SJCRH30 (cell line): ENCODE measurements at regions not wholly inside any gene's neighbourhood (a gene's known extent, or its start where the extent isn't known, plus 50 kb on each side); places are given as distances from the start of the nearest gene placed in this dataset.

ENCODE experiments used
- DNase-seq, 2 experiments: peaks; one replicate each; pipeline ENCODE4 v3.0.0-alpha.2; 2015 to 2020
- H3K27ac ChIP-seq: fragments of 250-450 bp; sonication (Bioruptor Pico); 2 replicates; pipeline ENCODE4 v1.5.1; 2020; ENCODE audit warnings: mild to moderate bottlenecking, moderate library complexity
- H3K27me3 ChIP-seq: fragments of 250-450 bp; sonication (Bioruptor Pico); 2 replicates; pipeline ENCODE4 v1.5.1; 2020; ENCODE audit warnings: mild to moderate bottlenecking, moderate library complexity
- H3K36me3 ChIP-seq: fragments of 250-450 bp; sonication (Bioruptor Pico); 2 replicates; pipeline ENCODE4 v1.5.1; 2020; ENCODE audit warnings: mild to moderate bottlenecking, moderate library complexity
- H3K4me1 ChIP-seq: fragments of 250-450 bp; sonication (Bioruptor Pico); 2 replicates; pipeline ENCODE4 v1.5.1; 2020; ENCODE audit warnings: mild to moderate bottlenecking, moderate library complexity
- H3K4me3 ChIP-seq: fragments of 250-450 bp; sonication (Bioruptor Pico); 2 replicates; pipeline ENCODE4 v1.5.1; 2020; ENCODE audit warnings: mild to moderate bottlenecking, moderate library complexity
- H3K9me3 ChIP-seq: fragments of 250-450 bp; sonication (Bioruptor Pico); replicated peaks from 2 replicates; pipeline ENCODE4 v1.5.1; 2020; ENCODE audit warnings: mild to moderate bottlenecking, moderate library complexity

- H3K36me3 ChIP-seq, result no peaks in the 10 kb centered on the region
- peaks cover 9% of the 10 kb centered on the region for H3K4me1 ChIP-seq
- no peaks in the 10 kb centered on the region for H3K27me3 ChIP-seq
- no peaks in the 10 kb centered on the region for H3K9me3 ChIP-seq
- no peak for DNase-seq
- no peak overlapping the region for H3K4me3 ChIP-seq
- no peak overlapping the region for H3K27ac ChIP-seq
Observed at GRCh38 chr5:110049816-110050215, 360.1 kb downstream of the MAN2A1 start.

- Histone ChIP-seq H3K9me3 (no peaks in the 10 kb centered on the region), H3K27me3 (no peaks in the 10 kb centered on the region), H3K4me1 (peaks cover 16% of the 10 kb centered on the region), H3K36me3 (no peaks in the 10 kb centered on the region), H3K27ac (no peak overlapping the region), H3K4me3 (no peak overlapping the region)
- no peak for DNase-seq
Observed at GRCh38 chr5:110050640-110051345, 361.1 kb downstream of the MAN2A1 start.

DNA sequence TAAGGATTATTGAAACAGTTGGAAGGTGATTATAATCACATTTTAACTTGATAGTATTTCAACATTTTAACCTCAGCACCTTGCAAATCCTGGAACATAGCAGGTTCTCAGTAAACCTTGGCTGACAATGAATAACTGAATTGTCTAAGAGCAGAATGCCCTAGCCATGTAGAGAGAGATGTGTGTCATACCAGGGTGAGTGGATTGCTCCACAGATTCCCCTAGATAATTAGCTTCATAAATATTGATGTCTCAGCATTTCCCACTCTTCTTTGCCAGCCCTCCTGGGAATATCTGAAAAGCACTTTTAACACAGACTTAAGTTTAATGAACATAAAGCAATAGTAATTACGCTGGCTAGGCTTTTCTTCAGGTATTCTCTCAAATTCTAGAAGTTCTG is 363.5 kb downstream of the MAN2A1 start:
- Histone ChIP-seq H3K27ac (no peak overlapping the region), H3K36me3 (no peaks in the 10 kb centered on the region), H3K4me1 (peaks cover 16% of the 10 kb centered on the region), H3K27me3 (no peaks in the 10 kb centered on the region), H3K9me3 (no peaks in the 10 kb centered on the region), H3K4me3 (no peak overlapping the region)
- DNase-seq, result no peak

- Histone ChIP-seq H3K36me3 (no peaks in the 10 kb centered on the region), H3K9me3 (no peaks in the 10 kb centered on the region), H3K4me3 (no peak overlapping the region), H3K27me3 (no peaks in the 10 kb centered on the region), H3K4me1 (peaks cover 16% of the 10 kb centered on the region), H3K27ac (no peak overlapping the region)
- no peak for DNase-seq
Observed at GRCh38 chr5:110053824-110054223, 364.1 kb downstream of the MAN2A1 start.

DNA sequence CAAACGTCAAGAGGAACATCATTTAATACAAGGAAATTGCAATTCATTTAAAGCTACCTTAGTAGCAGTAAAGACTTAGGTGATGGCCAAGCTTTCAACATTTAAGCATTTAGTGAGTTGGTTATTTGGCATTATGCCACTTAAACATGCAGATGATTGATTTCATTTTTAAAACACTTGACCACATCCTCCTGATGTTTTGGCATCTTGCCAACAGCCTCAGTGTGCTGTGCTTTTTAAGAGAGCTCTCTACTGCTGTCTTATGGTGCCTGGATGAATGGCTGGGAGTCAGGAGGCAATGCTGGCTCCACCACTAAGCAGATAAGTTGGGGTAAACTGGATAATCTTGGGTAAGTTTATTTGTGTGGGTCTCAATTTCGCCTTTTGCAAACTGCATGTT is 364.5 kb downstream of the MAN2A1 start:
- Histone ChIP-seq H3K9me3 (no peaks in the 10 kb centered on the region), H3K4me1 (peaks cover 16% of the 10 kb centered on the region), H3K36me3 (no peaks in the 10 kb centered on the region), H3K27me3 (no peaks in the 10 kb centered on the region), H3K27ac (no peak overlapping the region), H3K4me3 (no peak overlapping the region)
- peak; percentile 69 to 85 for DNase-seq

GRCh38 chr5:110055302-110055701 is 365.6 kb downstream of the MAN2A1 start:
- H3K27ac ChIP-seq, result peak overlapping the region; percentile 9; the same call in 1 of the 2 replicates
- no peaks in the 10 kb centered on the region for H3K36me3 ChIP-seq
- no peaks in the 10 kb centered on the region for H3K9me3 ChIP-seq
- H3K27me3 ChIP-seq, result no peaks in the 10 kb centered on the region
- DNase-seq, result peak in 1 of 2 experiments; percentile 18
- H3K4me1 ChIP-seq, result peaks cover 16% of the 10 kb centered on the region
- H3K4me3 ChIP-seq, result no peak overlapping the region

DNA sequence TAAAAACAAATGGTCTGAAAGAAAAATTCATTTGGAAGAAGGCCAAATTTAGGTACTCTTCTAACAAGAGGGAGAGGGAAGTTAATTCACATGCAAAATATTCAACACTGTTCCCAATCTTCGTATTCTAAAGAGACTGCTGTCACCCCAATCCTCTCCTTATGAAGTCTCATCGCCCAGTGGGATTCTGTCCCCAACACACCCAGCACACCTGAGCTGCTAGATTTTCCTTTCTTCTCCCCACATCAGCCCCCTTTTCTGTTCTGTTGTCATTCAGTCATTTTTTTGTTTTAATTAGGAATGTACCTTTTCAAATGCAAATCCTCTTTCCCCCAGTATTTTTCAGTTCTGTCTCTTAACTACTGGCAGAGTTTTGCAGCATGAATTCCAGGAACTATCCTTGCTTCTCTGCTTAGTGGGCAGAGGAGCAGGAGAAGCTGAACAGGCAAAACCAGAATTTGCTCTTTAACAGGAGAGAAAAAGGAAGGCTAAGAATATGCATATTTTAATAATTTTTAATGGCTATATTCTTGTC is 366.9 kb downstream of the MAN2A1 start:
- no peak overlapping the region for H3K4me3 ChIP-seq
- H3K36me3 ChIP-seq, result no peaks in the 10 kb centered on the region
- H3K27ac ChIP-seq, result no peak overlapping the region

DNA sequence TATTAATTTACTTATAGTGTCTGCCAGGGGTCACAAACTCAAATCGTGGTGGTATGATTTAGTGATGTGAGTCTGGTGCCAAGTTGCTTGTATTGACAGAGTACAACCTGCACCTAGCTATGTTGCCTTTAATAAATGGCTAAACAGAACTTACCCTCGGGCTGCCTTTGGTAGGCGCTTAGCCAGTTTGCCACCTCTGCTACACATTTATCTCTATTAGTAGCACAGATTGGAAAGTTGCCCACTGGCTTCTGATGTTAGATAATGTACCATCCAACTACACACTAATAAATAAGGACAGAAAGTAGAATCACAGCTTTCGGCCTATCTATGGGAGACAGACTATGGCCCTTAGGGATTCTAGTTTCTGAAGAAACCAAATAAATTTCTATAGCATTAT is 368.4 kb downstream of the MAN2A1 start:
- Histone ChIP-seq H3K9me3 (no peaks in the 10 kb centered on the region), H3K27me3 (no peaks in the 10 kb centered on the region), H3K4me1 (peaks cover 16% of the 10 kb centered on the region), H3K4me3 (no peak overlapping the region), H3K27ac (no peak overlapping the region), H3K36me3 (no peaks in the 10 kb centered on the region)
- no peak for DNase-seq

More for the DNA sequence above, 366.9 kb downstream of the MAN2A1 start:
- DNase-seq, result no peak
- Histone ChIP-seq H3K27me3 (no peaks in the 10 kb centered on the region), H3K9me3 (no peaks in the 10 kb centered on the region), H3K4me1 (peaks cover 16% of the 10 kb centered on the region)

- no peaks in the 10 kb centered on the region for H3K9me3 ChIP-seq
- 0 out of 2 replicates have a peak, but pooled peaks cover 5% of the 10 kb centered on the region for H3K4me1 ChIP-seq
- H3K27ac ChIP-seq, result no peak overlapping the region
- no peak for DNase-seq
- H3K27me3 ChIP-seq, result no peaks in the 10 kb centered on the region
- H3K36me3 ChIP-seq, result no peaks in the 10 kb centered on the region
- H3K4me3 ChIP-seq, result no peak overlapping the region
Observed at GRCh38 chr5:110062246-110062645, 372.5 kb downstream of the MAN2A1 start.

DNA sequence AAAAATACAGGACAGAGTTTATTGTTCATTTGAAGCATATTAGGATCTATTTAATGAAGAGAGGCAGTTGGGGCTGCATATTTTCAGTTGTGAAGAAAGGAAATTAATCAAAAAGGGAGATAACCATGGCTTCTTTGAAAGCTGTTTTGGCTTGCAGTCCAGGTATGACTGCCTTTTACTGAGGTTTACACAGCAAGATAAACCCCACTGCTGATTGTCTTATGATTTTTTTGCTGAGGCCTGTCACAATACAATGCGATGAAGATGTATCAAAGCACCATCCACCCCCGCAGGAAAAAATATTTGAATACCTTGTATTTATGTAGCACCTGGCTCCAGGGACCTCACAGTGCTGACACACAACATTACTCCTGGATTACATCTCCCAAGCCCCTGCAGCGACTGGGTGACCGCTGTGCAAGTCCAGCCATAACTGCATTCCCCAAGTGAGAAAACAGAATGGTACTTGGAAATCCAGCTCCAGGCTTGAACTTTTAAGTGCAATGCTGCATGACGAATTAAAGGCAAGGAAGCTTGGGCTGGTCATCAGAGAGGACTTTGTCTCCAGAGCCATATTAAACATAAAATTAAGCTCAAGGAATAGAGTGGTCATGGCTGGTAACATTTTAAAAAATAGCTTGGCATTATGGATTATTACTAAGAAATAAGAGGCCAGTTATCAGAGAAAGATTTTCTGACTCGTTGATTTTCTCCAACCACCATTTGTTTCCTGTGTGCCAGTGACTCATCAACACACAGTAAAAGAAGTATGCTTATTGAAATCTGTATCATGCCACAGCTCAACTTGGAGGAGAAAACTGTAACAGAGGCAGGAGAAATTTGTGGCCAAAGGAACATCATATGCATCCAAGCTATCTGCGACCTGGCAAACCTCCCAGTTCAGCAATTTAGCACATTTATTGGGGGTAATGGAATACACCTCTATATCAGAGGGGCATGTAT is 374.2 kb downstream of the MAN2A1 start:
- Histone ChIP-seq H3K27ac (no peak overlapping the region), H3K9me3 (no peaks in the 10 kb centered on the region)
- no peak for DNase-seq

GRCh38 chr5:110064603-110065268 is 375.0 kb downstream of the MAN2A1 start:
- Histone ChIP-seq H3K9me3 (no peaks in the 10 kb centered on the region), H3K27ac (no peak overlapping the region), H3K4me3 (no peak overlapping the region), H3K27me3 (no peaks in the 10 kb centered on the region), H3K4me1 (0 out of 2 replicates have a peak, but pooled peaks cover 5% of the 10 kb centered on the region), H3K36me3 (no peaks in the 10 kb centered on the region)
- DNase-seq, result no peak

More for the DNA sequence above, 374.2 kb downstream of the MAN2A1 start:
- Histone ChIP-seq H3K36me3 (no peaks in the 10 kb centered on the region), H3K4me1 (0 out of 2 replicates have a peak, but pooled peaks cover 5% of the 10 kb centered on the region), H3K4me3 (no peak overlapping the region), H3K27me3 (no peaks in the 10 kb centered on the region)

DNA sequence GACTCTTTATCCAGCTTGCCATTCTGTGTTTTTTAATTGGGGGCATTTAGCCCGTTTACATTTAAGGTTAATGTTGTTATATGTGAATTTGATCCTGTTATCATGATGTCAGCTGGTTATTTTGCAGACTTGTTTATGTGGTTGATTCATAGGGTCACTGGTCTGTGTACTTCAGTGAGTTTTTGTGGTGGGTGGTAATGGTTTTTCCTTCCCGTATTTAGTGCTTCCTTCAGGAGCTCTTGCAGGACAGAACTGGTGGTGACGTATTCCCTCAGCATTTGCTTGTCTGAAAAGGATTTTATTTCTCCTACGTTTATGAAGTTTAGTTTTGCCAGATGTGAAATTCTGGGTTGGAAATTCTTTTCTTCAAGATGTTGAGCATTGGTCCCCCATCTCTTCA is 381.1 kb downstream of the MAN2A1 start:
- no peaks in the 10 kb centered on the region for H3K27me3 ChIP-seq
- no peak for DNase-seq
- no peak overlapping the region for H3K4me3 ChIP-seq
- H3K4me1 ChIP-seq, result no peaks in the 10 kb centered on the region
- H3K9me3 ChIP-seq, result no peaks in the 10 kb centered on the region
- H3K36me3 ChIP-seq, result no peaks in the 10 kb centered on the region
- H3K27ac ChIP-seq, result no peak overlapping the region

GRCh38 chr5:110072651-110073050 is 382.9 kb downstream of the MAN2A1 start:
- Histone ChIP-seq H3K27me3 (no peaks in the 10 kb centered on the region), H3K4me3 (no peak overlapping the region), H3K36me3 (no peaks in the 10 kb centered on the region), H3K4me1 (no peaks in the 10 kb centered on the region), H3K9me3 (no peaks in the 10 kb centered on the region), H3K27ac (no peak overlapping the region)
- no peak for DNase-seq

GRCh38 chr5:110073534-110073933 is 383.8 kb downstream of the MAN2A1 start:
- DNase-seq, result no peak
- H3K36me3 ChIP-seq, result no peaks in the 10 kb centered on the region
- no peak overlapping the region for H3K4me3 ChIP-seq
- no peaks in the 10 kb centered on the region for H3K4me1 ChIP-seq
- H3K27ac ChIP-seq, result no peak overlapping the region
- no peaks in the 10 kb centered on the region for H3K27me3 ChIP-seq
- H3K9me3 ChIP-seq, result no peaks in the 10 kb centered on the region
